Transverse colon (tissue), 4 donors: ENCODE measurements at regions not wholly inside any gene's neighbourhood (a gene's known extent, or its start where the extent isn't known, plus 50 kb on each side); places are given as distances from the start of the nearest gene placed in this dataset.

ENCODE experiments used
- DNase-seq: peaks from one replicate; pipeline ENCODE4 v3.0.0-alpha.2; 2019
- H3K27ac ChIP-seq, 4 donors: fragments of 200-600 bp; sonication (generic); 2 replicates each; pipeline ENCODE4 v1.5.1; 2016 to 2018; ENCODE audit warnings: inconsistent platforms in 4 of 4
- H3K27me3 ChIP-seq: fragments of 200-600 bp; sonication (generic); 2 replicates; pipeline ENCODE4 v1.5.1; 2017; ENCODE audit warnings: inconsistent platforms
- H3K36me3 ChIP-seq, 4 donors: fragments of 200-600 bp; sonication (generic); 2 replicates each; pipeline ENCODE4 v1.5.1; 2017 to 2019; ENCODE audit warnings: inconsistent platforms in 4 of 4
- H3K4me1 ChIP-seq, 4 donors: fragments of 200-600 bp; sonication (generic); 2 replicates each; pipeline ENCODE4 v1.5.1; 2017 to 2020; ENCODE audit warnings: inconsistent platforms in 4 of 4
- H3K4me3 ChIP-seq, 4 donors: fragments of 200-600 bp; sonication (generic); 1 replicate in 1 of 4; 2 replicates in 3 of 4; pipeline versions ENCODE4 v1.5.1 to v1.6.1; 2017 to 2019; ENCODE audit warnings: inconsistent platforms in 4 of 4
- H3K9me3 ChIP-seq, 2 donors: fragments of 200-600 bp; sonication (generic); 2 replicates each; pipeline ENCODE4 v1.5.1; 2017 to 2019; ENCODE audit warnings: inconsistent platforms in 2 of 2
- EP300 ChIP-seq: sonication (generic); formaldehyde crosslinking; IDR thresholded peaks from one replicate; pipeline ENCODE4 v1.6.1; 2017; ENCODE audit warnings: antibody characterized with exemption, low read depth
- POLR2A ChIP-seq: fragments of 450-650 bp; IDR thresholded peaks from one replicate; pipeline ENCODE4 v1.6.1; 2016; ENCODE audit warnings: antibody characterized with exemption, mild to moderate bottlenecking, moderate library complexity
- POLR2AphosphoS5 ChIP-seq, 3 donors: sonication (generic); formaldehyde crosslinking; IDR thresholded peaks; one replicate each; pipeline ENCODE4 v1.6.1; 2016; ENCODE audit warnings: antibody characterized with exemption in 3 of 3
- WGBS, 2 donors: methylation state at CpG; one replicate each; pipeline ENCODE4 v1.1.5; 2018; ENCODE audit warnings: low coverage in 1 of 2; 5-methylcytosine and 5-hydroxymethylcytosine counted together
- in situ Hi-C, 4 donors: fragments of 200-750 bp; cut with MboI; loops; one replicate each; pipeline versions ENCODE4 v1.15.0 to v1.15.1; 2017; ENCODE audit warnings: low sequenced_read_pairs in 3 of 4, low pct_ligation_motif_present in 1 of 4, low pct_unique_long_range_greater_than_20kb in 1 of 4
- intact Hi-C: fragments of 100-400 bp; cut with DNase I; formaldehyde crosslinking; loops from one replicate; pipeline ENCODE4 v1.15.1; 2023; ENCODE audit warnings: low total_unique reads
- TF ChIP-seq, protein P1 (sequence below), 5 experiments: fragments of 200-600 bp in 3 of 5; fragments of 450-650 bp in 2 of 5; sonication (generic) in 3 of 5; IDR thresholded peaks; 1 replicate in 2 of 5; 2 replicates in 3 of 5; pipeline ENCODE4 v1.5.1; 2016 to 2017; ENCODE audit warnings: antibody characterized with exemption in 5 of 5, inconsistent platforms in 3 of 5, mild to moderate bottlenecking in 2 of 5, moderate library complexity in 1 of 5

DNA sequence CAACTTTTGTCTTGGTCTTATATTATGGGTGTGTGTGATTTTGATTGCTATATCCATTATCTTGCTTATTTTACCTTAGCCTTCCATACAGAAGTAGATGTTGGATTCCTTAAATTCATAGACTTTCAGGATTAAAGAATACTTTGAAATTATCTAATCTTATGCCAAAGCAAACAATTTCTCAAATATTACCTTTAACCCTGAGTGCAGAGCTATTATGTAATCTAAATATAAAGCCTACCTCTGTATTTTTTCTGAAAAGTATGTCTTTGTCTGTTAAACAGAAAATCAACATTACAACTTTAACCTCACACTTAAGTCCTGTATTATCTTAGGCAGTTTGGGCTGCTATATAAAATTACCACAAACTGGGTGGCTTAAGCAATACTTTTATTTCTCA, 782.5 kb downstream of the STIM2 start:
- Histone ChIP-seq H3K27me3 (no peaks in the 10 kb centered on the region), H3K4me3 (no peak overlapping the region), H3K4me1 (no peaks in the 10 kb centered on the region), H3K36me3 (no peaks in the 10 kb centered on the region), H3K9me3 (no peaks in the 10 kb centered on the region), H3K27ac (no peak overlapping the region)
- intact Hi-C loops (no loop called here), in situ Hi-C loops (no loop called here)
- TF ChIP-seq EP300 (no peak), POLR2A (no peak), POLR2AphosphoS5 (IDR thresholded peaks at IDR 0.05) (no peak)
- TF ChIP-seq, protein P1, sequence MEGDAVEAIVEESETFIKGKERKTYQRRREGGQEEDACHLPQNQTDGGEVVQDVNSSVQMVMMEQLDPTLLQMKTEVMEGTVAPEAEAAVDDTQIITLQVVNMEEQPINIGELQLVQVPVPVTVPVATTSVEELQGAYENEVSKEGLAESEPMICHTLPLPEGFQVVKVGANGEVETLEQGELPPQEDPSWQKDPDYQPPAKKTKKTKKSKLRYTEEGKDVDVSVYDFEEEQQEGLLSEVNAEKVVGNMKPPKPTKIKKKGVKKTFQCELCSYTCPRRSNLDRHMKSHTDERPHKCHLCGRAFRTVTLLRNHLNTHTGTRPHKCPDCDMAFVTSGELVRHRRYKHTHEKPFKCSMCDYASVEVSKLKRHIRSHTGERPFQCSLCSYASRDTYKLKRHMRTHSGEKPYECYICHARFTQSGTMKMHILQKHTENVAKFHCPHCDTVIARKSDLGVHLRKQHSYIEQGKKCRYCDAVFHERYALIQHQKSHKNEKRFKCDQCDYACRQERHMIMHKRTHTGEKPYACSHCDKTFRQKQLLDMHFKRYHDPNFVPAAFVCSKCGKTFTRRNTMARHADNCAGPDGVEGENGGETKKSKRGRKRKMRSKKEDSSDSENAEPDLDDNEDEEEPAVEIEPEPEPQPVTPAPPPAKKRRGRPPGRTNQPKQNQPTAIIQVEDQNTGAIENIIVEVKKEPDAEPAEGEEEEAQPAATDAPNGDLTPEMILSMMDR (IDR thresholded peaks at IDR 0.05) = no peak
- no peak for DNase-seq

DNA sequence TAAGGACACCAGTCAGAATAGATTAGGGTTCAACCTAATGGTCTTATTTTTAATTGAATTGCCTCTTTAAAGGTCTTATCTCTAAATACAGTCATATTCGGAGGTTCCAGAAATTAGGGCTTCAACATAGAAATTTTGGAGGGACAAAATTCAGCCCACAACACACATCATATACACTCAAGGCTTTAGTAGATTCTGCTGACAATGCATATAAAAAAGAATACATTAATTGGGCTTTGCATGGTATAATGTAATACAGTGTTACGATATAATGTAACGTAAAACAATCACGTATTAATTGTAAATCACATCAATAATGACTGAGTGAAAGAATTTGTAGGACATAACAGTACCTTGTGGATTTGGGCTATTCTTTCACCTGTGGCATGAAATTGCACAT, 787.8 kb downstream of the STIM2 start:
- WGBS, 2 donors = 92 to 93% methylated on average over 4 of the region's 4 CpGs
- intact Hi-C loops = no loop called here
- DNase-seq = no peak
- TF ChIP-seq POLR2A (no peak), POLR2AphosphoS5 (IDR thresholded peaks at IDR 0.05) (no peak), EP300 (no peak)
- TF ChIP-seq, protein P1 (IDR thresholded peaks at IDR 0.05) = no peak
- no peaks in the 10 kb centered on the region for H3K27me3 ChIP-seq
- H3K4me3 ChIP-seq = no peak overlapping the region
- no peaks in the 10 kb centered on the region for H3K4me1 ChIP-seq
- no peaks in the 10 kb centered on the region for H3K36me3 ChIP-seq
- in situ Hi-C loops = no loop called here
- no peak overlapping the region for H3K27ac ChIP-seq
- H3K9me3 ChIP-seq = no peaks in the 10 kb centered on the region

DNA sequence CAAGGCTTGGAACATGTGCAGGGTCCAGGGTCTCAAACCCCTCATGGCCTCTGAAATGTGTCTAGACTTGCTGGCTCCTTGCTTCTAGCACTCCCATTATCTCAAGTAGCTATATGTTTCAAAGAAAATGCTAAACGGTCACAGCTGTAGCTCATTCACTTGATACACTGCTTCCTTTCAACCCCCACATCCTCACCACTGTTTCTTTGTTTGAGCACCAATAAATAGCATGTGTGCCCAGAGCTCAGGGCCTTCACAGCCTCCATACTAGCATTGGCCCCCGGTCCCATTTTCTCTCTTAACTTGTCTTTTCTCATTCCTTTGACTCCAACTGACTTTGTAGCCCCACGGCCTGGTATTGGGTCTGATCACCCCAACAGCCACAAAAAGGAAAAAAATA, 801.8 kb downstream of the STIM2 start:
- H3K27me3 ChIP-seq = no peaks in the 10 kb centered on the region
- TF ChIP-seq, protein P1 (IDR thresholded peaks at IDR 0.05) = no peak
- TF ChIP-seq POLR2A = no peak
- no peak for TF ChIP-seq POLR2AphosphoS5 (IDR thresholded peaks at IDR 0.05)
- no peak for TF ChIP-seq EP300
- no peaks in the 10 kb centered on the region for H3K4me1 ChIP-seq
- no peak for DNase-seq
- no peak overlapping the region for H3K4me3 ChIP-seq
- 52 to 56% methylated on average over 3 of the region's 3 CpGs for WGBS, 2 donors
- H3K36me3 ChIP-seq = no peaks in the 10 kb centered on the region
- H3K9me3 ChIP-seq = no peaks in the 10 kb centered on the region
- H3K27ac ChIP-seq = no peak overlapping the region
- in situ Hi-C loops = no loop called here
- intact Hi-C loops = no loop called here

DNA sequence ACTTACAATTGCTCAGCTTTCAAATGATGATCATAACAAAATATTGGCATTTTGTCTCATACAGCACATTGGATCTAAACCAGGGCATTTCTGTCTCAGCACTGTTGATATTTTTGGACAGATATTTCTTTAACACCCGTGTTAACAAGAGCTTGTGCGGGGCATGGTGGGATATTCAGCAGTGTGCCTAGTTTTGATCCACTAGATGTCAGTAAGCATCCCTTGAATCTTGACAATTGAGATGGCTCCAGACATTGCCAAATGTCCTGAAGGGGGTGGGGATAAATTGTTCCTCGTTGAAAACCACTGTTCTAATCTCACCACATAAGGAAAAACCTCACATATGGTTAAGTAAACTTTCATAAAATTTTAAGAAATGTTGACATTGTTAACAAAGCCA, 806.3 kb downstream of the STIM2 start:
- no peak for DNase-seq
- in situ Hi-C loops (no loop called here), intact Hi-C loops (no loop called here)
- no peak overlapping the region for H3K27ac ChIP-seq
- no peaks in the 10 kb centered on the region for H3K4me1 ChIP-seq
- no peak for TF ChIP-seq POLR2A
- no peak for TF ChIP-seq EP300
- TF ChIP-seq, protein P1 (IDR thresholded peaks at IDR 0.05) = no peak
- TF ChIP-seq POLR2AphosphoS5 (IDR thresholded peaks at IDR 0.05) = no peak
- WGBS, 2 donors = 30 to 39% methylated on average over 3 of the region's 3 CpGs
- H3K36me3 ChIP-seq = no peaks in the 10 kb centered on the region
- H3K4me3 ChIP-seq = no peak overlapping the region
- no peaks in the 10 kb centered on the region for H3K27me3 ChIP-seq
- no peaks in the 10 kb centered on the region for H3K9me3 ChIP-seq
